Ovary (tissue), 7 donors: ENCODE measurements at regions not wholly inside any gene's neighbourhood (a gene's known extent, or its start where the extent isn't known, plus 50 kb on each side); places are given as distances from the start of the nearest gene placed in this dataset.

Source experiments
- DNase-seq, 5 donors: peaks; one replicate each; pipeline ENCODE4 v3.0.0-alpha.2; 2019 to 2020
- H3K27ac ChIP-seq, 2 donors: fragments of 200-600 bp; one replicate each; pipeline versions ENCODE4 v1.5.1 to v1.8.0; 2019 to 2022
- H3K27me3 ChIP-seq: fragments of 200-600 bp; one replicate; pipeline ENCODE4 v1.8.0; 2022
- H3K36me3 ChIP-seq: fragments of 200-600 bp; sonication (generic); one replicate; pipeline ENCODE4 v1.5.1; 2019
- H3K4me1 ChIP-seq: one replicate; pipeline ENCODE4 v1.8.1; 2013; ENCODE audit warnings: mild to moderate bottlenecking, moderate library complexity; ENCODE audit not compliant: insufficient read depth
- H3K4me3 ChIP-seq: fragments of 200-600 bp; sonication (generic); one replicate; pipeline ENCODE4 v1.5.1; 2017
- H3K9me3 ChIP-seq, 2 donors: fragments of 200-600 bp in 1 of 2; sonication (generic) in 1 of 2; one replicate each; pipeline versions ENCODE4 v1.5.1 to v1.8.1; 2013 to 2019; ENCODE audit warnings: mild to moderate bottlenecking in 1 of 2, moderate library complexity in 1 of 2
- EP300 ChIP-seq: sonication (generic); formaldehyde crosslinking; IDR thresholded peaks from one replicate; pipeline ENCODE4 v1.6.1; 2017; ENCODE audit warnings: antibody characterized with exemption
- POLR2A ChIP-seq: fragments of 450-650 bp; IDR thresholded peaks from one replicate; pipeline ENCODE4 v1.6.1; 2017; ENCODE audit warnings: antibody characterized with exemption, mild to moderate bottlenecking, moderate library complexity
- WGBS, 3 donors: extraction: QIAGEN DNeasy Blood & Tissue Kit in 1 of 3; methylation state at CpG; one replicate each; pipeline versions ENCODE4 v1.1.5 to v1.1.7; 2013 to 2017; 5-methylcytosine and 5-hydroxymethylcytosine counted together
- intact Hi-C, 4 donors: fragments of 100-400 bp; cut with DNase I; formaldehyde crosslinking; loops; one replicate each; pipeline versions ENCODE4 v1.11.0 to v1.15.1; 2022 to 2023
- TF ChIP-seq, protein P1 (sequence below), 3 donors: fragments of 450-650 bp in 2 of 3; fragments of 200-600 bp in 1 of 3; IDR thresholded peaks; one replicate each; pipeline versions ENCODE4 v1.5.1 to v1.8.0; 2016 to 2022; ENCODE audit warnings: antibody characterized with exemption in 3 of 3, mild to moderate bottlenecking in 1 of 3
- donor health status: DM: no; HTN: no; CAD: no; lungs with moderate emphysema.
- donor health status: DM: no; HTN: no; CAD: no.
- donor health status: Bipolar disorder and iron deficiency.
- donor health status: DM: no; HTN: no; CAD: no.
- donor health status: DM: yes; HTN: yes; CAD: no.

DNA sequence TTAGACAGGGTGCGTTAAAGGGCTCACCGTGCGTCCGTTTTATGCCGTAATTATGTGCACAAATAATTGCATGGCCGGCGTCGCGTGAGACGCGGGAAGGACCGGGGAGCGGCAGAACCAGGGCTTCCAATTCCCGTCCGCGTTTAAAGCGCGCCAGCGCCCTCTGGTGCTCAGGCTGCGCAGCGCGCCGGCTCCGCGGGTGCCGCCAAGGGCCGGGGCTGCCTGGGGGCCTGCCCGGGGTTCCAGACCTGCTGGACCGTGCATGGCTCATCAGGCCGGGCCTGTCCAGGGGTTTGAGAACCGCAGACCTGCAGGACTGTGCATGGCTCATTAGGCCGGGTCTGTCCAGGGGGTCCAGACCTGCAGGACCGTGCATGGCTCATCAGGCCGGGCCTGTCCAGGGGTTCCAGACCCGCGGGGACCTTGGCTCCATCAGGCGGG lies 369.0 kb downstream of the THBS2 start:
- intact Hi-C loops, result loop anchor here (2.0 to 10.0 kb wide), 5 partner anchors 260 to 514 kb away; no protein-coding TSS in a partner anchor
- H3K27me3 ChIP-seq, result no peaks in the 10 kb centered on the region
- DNase-seq, result peak; percentile 73 to 88 (median 81)

DNA sequence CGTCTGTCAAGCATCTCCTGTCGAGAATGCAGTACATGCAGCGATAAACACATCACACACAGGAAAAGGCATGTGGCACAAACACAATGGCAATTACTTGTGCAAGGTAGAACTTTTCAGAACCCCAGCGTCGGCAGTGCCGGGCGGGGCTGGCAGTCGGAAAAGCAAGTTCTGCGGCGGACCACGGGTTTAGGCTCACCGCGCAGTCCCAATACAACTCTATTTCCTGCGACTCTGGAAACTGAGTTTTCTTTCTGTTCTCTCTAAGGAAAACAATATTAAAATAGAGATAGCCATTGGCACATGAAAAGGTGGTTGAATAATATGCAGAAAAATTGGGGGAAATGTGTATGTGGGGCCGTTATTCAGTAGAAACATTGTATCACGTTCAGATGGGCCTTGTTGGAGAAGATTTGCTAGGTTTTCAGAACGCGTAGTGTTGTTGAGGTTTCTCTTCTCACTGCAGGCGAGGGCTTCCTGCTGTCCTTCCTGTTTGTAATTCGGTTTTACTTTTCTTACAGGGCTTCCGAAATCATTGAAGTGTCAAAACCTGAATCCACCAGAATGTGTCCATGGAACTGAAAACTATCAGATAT lies 369.5 kb downstream of the THBS2 start:
- Histone ChIP-seq H3K27ac (no peak overlapping the region), H3K9me3 (no peaks in the 10 kb centered on the region), H3K4me3 (peak overlapping the region; percentile 21), H3K36me3 (no peaks in the 10 kb centered on the region), H3K4me1 (peaks cover 2% of the 10 kb centered on the region), H3K27me3 (no peaks in the 10 kb centered on the region)
- intact Hi-C loops, result loop anchor here (2.0 to 10.0 kb wide), 5 partner anchors 259 to 513 kb away; no protein-coding TSS in a partner anchor
- WGBS, 3 donors, result 72 to 81% (median 73%) methylated on average over 21 of the region's 21 CpGs
- DNase-seq, result no peak
- TF ChIP-seq POLR2A (no peak), EP300 (no peak)
- TF ChIP-seq, protein P1, sequence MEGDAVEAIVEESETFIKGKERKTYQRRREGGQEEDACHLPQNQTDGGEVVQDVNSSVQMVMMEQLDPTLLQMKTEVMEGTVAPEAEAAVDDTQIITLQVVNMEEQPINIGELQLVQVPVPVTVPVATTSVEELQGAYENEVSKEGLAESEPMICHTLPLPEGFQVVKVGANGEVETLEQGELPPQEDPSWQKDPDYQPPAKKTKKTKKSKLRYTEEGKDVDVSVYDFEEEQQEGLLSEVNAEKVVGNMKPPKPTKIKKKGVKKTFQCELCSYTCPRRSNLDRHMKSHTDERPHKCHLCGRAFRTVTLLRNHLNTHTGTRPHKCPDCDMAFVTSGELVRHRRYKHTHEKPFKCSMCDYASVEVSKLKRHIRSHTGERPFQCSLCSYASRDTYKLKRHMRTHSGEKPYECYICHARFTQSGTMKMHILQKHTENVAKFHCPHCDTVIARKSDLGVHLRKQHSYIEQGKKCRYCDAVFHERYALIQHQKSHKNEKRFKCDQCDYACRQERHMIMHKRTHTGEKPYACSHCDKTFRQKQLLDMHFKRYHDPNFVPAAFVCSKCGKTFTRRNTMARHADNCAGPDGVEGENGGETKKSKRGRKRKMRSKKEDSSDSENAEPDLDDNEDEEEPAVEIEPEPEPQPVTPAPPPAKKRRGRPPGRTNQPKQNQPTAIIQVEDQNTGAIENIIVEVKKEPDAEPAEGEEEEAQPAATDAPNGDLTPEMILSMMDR (IDR thresholded peaks at IDR 0.05), result no peak

More for the DNA sequence above, 369.0 kb downstream of the THBS2 start:
- Histone ChIP-seq H3K4me1 (peaks cover 2% of the 10 kb centered on the region), H3K36me3 (no peaks in the 10 kb centered on the region), H3K27ac (no peak overlapping the region), H3K9me3 (no peaks in the 10 kb centered on the region), H3K4me3 (peak overlapping the region; percentile 21)
- WGBS, 3 donors, result 13 to 21% (median 13%) methylated on average over 25 to 37 of the region's 37 CpGs
- TF ChIP-seq POLR2A (peak; percentile 12), EP300 (no peak)
- TF ChIP-seq, protein P1 (IDR thresholded peaks at IDR 0.05), result peak; percentile 91 to 96 (median 95)

DNA sequence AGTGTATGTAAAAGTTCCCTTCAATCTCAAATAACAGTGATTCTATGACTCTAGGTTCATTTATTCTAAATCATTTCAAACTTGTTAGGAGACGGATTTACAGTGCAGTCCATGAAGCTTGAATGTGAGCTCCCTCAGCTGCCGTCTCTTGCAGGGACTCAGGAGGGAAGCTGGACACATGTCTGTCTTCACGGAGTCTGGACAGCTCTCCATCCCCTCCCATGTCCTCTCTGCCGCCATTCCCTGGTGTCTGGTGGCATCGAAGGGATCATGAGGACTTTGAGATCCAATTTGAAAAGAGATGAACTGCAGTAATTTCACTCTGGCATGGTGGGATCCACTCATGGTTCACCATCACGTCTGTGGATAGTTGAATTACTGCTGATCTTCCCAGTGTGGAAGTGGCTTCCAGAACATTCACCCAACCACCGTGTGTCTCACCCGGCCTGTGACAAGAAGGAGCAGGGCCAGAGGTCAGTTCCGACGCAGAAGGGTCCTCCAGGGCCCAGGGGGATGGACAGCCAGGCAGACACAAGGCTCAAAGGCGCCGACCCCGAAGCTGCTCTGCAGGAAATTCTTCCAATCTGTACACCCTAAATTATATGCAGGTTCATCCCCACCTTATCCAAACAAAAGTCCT lies 370.1 kb downstream of the THBS2 start:
- 95 to 97% (median 96%) methylated on average over 13 of the region's 13 CpGs for WGBS, 3 donors
- Histone ChIP-seq H3K4me3 (no peak overlapping the region), H3K4me1 (peaks cover 2% of the 10 kb centered on the region), H3K36me3 (no peaks in the 10 kb centered on the region), H3K27ac (no peak overlapping the region), H3K27me3 (no peaks in the 10 kb centered on the region), H3K9me3 (no peaks in the 10 kb centered on the region)
- no peak for TF ChIP-seq EP300
- TF ChIP-seq POLR2A, result no peak
- TF ChIP-seq, protein P1 (IDR thresholded peaks at IDR 0.05), result no peak
- intact Hi-C loops, result loop anchor here (2.0 to 10.0 kb wide), 5 partner anchors 259 to 513 kb away; no protein-coding TSS in a partner anchor
- no peak for DNase-seq

DNA sequence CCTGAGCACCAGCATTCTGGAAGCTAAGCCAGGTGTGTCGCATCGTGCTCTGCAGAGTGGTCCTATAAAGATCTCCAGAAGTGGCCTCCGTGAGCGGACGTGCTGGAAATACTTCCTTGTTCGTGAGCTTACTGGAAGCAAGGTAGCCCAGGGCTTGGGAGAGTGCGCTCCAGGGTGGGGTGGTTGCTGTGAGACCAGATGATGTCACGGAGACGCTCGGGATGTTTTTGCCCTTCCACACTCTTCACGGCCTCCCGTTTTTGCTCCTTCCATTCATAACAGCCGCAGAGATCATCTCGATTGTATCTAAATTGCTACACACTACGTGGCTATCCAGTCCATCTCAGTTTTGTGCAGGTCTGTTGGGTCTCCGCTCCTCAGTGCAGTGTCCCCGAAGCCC lies 373.4 kb downstream of the THBS2 start:
- Histone ChIP-seq H3K27ac (no peak overlapping the region), H3K9me3 (no peaks in the 10 kb centered on the region), H3K4me3 (no peak overlapping the region), H3K4me1 (peaks cover 2% of the 10 kb centered on the region), H3K27me3 (no peaks in the 10 kb centered on the region), H3K36me3 (no peaks in the 10 kb centered on the region)
- no peak for DNase-seq
- WGBS, 3 donors, result 88 to 94% (median 90%) methylated on average over 17 of the region's 17 CpGs
- TF ChIP-seq, protein P1 (IDR thresholded peaks at IDR 0.05), result no peak
- intact Hi-C loops, result loop anchor here in 3 of 4 donors (5.0 to 10.0 kb wide), 3 partner anchors 255 to 425 kb away; no protein-coding TSS in a partner anchor
